Coronary artery (tissue), 2 donors: ENCODE measurements at regions not wholly inside any gene's neighbourhood (a gene's known extent, or its start where the extent isn't known, plus 50 kb on each side); places are given as distances from the start of the nearest gene placed in this dataset.

Experiments used
- DNase-seq: peaks from one replicate; pipeline ENCODE4 v3.0.0-alpha.2; 2017; ENCODE audit warnings: low spot score
- H3K27ac ChIP-seq, 2 donors: fragments of 200-600 bp; sonication (generic); one replicate each; pipeline ENCODE4 v1.5.1; 2016 to 2019
- H3K4me3 ChIP-seq: fragments of 200-600 bp; sonication (generic); 2 replicates; pipeline ENCODE4 v1.5.1; 2016; ENCODE audit warnings: mild to moderate bottlenecking, moderate library complexity
- TF ChIP-seq, protein P1 (sequence below): fragments of 200-600 bp; sonication (generic); IDR thresholded peaks from one replicate; pipeline ENCODE4 v1.5.1; 2019; ENCODE audit warnings: antibody characterized with exemption

DNA sequence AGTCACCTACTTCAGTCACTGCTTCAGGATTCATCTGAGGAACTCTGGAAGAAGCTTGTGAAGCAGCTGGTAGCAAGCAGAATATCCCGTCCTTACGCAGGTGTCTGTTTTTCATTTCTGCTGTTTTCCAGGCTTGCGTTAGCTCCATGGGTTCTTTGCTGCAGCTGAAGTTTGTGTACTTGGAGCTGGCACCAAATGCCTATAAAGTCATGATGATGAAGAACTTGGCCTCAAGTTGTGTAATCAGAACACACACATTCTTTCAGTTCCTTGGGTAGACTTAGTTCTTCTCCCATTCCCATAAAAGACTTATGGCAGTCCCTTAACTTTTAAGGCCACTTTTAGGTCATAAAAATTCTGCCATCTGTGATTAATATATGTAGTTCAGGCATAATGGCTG is 116.7 kb downstream of the LRRC70 start:
- TF ChIP-seq, protein P1, sequence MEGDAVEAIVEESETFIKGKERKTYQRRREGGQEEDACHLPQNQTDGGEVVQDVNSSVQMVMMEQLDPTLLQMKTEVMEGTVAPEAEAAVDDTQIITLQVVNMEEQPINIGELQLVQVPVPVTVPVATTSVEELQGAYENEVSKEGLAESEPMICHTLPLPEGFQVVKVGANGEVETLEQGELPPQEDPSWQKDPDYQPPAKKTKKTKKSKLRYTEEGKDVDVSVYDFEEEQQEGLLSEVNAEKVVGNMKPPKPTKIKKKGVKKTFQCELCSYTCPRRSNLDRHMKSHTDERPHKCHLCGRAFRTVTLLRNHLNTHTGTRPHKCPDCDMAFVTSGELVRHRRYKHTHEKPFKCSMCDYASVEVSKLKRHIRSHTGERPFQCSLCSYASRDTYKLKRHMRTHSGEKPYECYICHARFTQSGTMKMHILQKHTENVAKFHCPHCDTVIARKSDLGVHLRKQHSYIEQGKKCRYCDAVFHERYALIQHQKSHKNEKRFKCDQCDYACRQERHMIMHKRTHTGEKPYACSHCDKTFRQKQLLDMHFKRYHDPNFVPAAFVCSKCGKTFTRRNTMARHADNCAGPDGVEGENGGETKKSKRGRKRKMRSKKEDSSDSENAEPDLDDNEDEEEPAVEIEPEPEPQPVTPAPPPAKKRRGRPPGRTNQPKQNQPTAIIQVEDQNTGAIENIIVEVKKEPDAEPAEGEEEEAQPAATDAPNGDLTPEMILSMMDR = no peak
- no peak for DNase-seq
- no peak overlapping the region for H3K27ac ChIP-seq
- H3K4me3 ChIP-seq = no peak overlapping the region

DNA sequence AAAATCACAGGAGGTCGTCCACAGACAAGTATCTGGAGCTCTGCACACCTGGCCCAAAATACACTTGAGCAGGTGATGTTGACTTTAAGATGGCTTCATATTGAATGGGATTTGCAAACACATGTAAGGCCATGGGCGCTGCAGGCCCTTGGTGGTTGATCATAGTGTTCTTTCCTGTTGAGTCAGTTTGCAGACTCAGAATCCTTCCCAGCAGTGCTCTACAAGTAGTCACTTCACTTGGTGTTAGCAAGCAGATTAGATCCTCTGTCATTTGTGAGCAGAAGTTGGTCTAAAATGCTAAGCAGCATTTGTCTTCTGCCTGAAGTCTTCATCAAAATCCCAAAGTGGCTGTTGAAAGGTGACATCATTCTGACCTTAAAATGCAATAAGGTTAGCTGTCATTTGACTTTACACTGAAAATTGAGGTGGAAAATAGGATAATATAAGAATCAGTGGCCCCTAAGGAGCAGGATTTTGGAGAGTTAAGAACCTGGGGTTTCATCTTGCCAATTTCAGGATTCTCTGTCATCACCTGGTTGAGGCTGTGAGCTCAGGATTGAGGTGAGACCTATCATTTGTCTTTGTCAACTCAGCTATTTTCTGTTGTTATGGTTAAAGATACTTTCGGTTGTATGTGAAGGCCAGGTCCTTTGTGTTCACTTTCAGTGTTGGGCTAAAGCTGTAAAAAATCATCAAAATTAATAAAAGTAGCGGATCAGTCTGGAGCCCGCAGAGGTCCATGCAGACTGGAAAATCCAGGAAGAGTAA is 114.5 kb downstream of the LRRC70 start:
- no peak overlapping the region for H3K27ac ChIP-seq
- TF ChIP-seq, protein P1 = no peak

DNA sequence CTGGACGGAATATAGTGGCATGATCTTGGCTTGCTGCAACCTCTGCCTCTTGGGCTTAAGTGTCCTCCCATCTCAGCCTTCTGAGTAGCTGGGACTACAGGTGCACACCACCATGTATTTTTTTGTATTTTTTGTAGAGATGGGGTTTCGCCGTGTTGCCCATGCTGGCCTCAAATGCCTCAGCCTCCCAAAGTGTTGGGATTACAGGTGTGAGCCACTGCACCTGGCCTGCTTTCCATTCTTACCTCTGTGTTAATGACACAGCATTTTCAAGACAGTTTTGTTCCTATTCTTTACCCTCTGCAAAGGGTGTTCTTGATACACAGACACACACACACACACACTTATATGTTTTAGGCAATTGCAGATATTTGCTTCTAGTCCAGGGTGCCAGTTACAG is 113.3 kb downstream of the LRRC70 start:
- H3K27ac ChIP-seq = no peak overlapping the region
- DNase-seq = no peak
- TF ChIP-seq, protein P1 = no peak
- no peak overlapping the region for H3K4me3 ChIP-seq

More for the DNA sequence above, 114.5 kb downstream of the LRRC70 start:
- no peak overlapping the region for H3K4me3 ChIP-seq
- DNase-seq = no peak

DNA sequence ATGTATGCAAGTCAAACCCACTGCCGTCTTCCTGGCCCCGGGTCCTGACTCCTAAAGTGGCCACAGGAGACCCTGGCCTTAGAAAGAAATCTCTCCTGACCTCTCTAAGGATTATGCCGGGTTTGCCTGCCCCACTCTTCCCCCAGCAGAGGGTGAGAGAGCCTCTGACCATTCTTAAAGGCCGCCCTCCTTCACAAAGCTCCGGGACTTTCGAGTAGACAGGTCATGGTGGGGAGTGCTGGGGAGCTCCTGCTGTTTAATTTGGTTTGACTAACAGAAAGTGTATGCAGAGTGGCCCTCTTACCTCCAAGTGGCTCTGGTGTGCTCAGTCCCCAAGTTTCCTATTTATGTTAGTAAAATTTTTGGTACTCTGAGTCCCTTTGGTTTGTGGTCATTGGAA is 111.8 kb downstream of the LRRC70 start:
- H3K27ac ChIP-seq = no peak overlapping the region
- no peak for DNase-seq
- H3K4me3 ChIP-seq = no peak overlapping the region
- TF ChIP-seq, protein P1 = no peak

DNA sequence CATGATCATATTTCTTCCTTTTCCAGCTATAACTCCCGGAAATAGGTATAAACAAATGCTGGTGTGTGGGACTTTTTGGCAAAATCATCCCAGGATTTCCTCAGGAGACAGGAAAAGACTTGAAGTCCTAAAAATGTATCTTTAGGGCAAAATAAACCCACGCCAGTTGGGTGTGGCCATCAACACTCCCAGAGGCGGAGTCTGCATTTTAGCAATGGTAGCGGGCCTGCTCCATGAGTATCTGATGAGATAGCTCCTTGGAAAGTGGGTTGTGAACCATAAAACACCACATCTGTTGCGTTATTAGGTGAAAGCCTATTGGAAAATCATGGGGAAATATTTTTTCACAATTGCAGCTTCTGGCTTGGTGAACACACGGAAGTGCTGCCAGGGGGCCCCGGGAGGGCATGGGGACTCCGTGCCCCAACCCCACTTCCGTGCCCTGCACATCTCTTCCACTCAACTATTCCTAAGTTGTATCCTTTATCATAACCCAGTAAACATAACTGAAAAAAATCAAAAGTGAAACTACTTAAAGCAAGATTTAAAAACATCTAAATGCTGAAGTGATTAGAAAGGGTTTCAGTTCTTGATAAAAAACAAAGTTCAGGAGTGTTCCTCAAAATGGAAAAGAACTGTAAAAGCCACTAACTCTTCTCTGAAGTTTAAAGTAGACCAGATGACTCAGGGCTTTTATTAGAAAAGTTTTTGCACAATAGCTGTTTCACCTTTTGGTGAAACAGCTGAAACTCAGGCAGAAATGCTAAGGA is 111.2 kb downstream of the LRRC70 start:
- H3K27ac ChIP-seq = peak overlapping the region in 1 of 2 donors; percentile 12
- TF ChIP-seq, protein P1 = no peak

DNA sequence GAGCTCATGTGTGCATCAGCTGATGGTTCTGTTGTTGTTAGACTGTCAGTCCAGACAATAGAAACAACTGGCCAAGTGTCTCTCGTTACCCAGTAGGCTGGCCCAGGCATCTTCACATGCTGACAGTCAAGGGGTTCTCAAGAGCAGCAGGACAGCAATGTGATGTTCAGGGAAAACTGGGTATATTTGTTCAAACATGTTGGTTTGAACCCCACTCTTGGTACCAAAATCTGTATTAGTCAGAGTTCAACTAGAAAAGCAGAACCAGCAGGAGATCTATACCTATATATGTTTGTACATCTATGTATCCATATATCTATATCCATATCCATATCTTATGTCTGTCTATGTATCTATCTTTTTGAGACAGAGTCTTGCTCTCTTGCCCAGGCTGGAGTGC is 108.1 kb downstream of the LRRC70 start:
- Histone ChIP-seq H3K27ac (no peak overlapping the region), H3K4me3 (no peak overlapping the region)
- TF ChIP-seq, protein P1 = no peak
- DNase-seq = no peak

More for the DNA sequence above, 111.2 kb downstream of the LRRC70 start:
- H3K4me3 ChIP-seq = peak overlapping the region; percentile 37
- DNase-seq = no peak

DNA sequence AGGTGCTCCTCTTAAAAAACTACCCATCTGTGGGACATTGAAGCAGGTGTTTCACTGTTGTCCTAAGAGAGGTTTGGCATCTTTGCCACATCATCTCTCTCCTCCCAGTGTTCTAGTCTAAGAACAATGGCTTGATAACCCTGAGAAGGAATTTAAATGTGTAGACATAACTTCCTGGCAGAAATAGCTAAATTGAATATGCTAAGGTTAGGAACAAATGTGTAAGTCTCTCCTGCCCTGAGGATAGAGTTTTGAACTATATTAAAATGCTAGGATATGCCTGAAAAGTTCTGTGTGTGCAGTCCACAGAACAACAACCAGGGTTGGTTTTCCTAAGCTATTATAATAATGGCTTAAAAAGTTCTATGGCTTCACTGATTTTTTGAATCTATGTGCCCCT is 106.6 kb downstream of the LRRC70 start:
- H3K4me3 ChIP-seq = no peak overlapping the region
- H3K27ac ChIP-seq = no peak overlapping the region
- TF ChIP-seq, protein P1 = no peak
- no peak for DNase-seq
